ENCODE measurements at regions not wholly inside any gene's neighbourhood (a gene's known extent, or its start where the extent isn't known, plus 50 kb on each side); places are given as distances from the start of the nearest gene placed in this dataset.

DNA sequence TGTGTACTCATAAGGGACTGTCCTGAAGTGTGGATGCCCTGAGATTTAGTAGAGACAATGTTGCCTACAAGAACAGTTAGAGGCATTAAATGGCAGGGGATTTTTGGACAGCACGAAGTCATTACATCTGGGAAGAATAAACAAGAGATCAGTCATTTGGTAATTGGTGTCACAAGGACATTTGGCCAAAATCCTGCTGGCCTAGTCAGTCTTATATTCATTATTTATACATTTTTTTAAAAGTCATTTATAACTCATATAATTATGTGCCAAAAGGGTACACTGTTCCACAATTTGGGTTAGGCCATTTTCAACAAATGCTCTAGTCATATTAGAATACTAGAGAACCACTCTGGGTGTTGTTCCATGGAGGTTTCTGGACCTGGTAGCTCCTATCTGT, 104.7 kb downstream of the LRATD1 start:
- Mint-ChIP-seq H3K36me3 (ENCODE audit: low read depth) (no peaks in the 10 kb centered on the region), H3K4me1 (ENCODE audit: low read depth) (no peaks in the 10 kb centered on the region), H3K9me3 (peaks cover 6% of the 10 kb centered on the region), H3K27me3 (ENCODE audit: low read depth) (no peaks in the 10 kb centered on the region), H3K4me3 (no peak overlapping the region), H3K27ac (no peak overlapping the region)

DNA sequence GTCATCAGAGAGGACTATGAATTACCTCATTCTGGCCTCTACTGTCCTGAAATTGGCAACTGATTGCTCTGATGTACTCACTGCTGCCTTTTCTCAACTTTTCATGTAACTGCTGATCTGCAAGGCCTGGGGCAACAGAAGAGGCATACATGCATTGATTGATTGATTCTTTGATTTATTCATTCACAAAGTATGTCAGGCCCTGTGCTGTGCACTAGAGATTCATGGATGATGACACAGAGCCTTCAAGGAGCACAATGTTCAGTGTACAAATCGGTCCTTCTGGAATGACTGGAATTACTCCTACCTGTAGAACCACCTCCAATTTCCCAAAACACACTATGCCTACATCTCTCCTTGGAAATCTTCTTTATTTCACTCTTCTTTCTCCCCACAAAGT, 111.3 kb downstream of the LRATD1 start:
- Mint-ChIP-seq H3K36me3 (ENCODE audit: low read depth) (no peaks in the 10 kb centered on the region), H3K27ac (no peak overlapping the region), H3K4me1 (ENCODE audit: low read depth) (no peaks in the 10 kb centered on the region), H3K4me3 (no peak overlapping the region), H3K27me3 (ENCODE audit: low read depth) (no peaks in the 10 kb centered on the region), H3K9me3 (no peaks in the 10 kb centered on the region)

DNA sequence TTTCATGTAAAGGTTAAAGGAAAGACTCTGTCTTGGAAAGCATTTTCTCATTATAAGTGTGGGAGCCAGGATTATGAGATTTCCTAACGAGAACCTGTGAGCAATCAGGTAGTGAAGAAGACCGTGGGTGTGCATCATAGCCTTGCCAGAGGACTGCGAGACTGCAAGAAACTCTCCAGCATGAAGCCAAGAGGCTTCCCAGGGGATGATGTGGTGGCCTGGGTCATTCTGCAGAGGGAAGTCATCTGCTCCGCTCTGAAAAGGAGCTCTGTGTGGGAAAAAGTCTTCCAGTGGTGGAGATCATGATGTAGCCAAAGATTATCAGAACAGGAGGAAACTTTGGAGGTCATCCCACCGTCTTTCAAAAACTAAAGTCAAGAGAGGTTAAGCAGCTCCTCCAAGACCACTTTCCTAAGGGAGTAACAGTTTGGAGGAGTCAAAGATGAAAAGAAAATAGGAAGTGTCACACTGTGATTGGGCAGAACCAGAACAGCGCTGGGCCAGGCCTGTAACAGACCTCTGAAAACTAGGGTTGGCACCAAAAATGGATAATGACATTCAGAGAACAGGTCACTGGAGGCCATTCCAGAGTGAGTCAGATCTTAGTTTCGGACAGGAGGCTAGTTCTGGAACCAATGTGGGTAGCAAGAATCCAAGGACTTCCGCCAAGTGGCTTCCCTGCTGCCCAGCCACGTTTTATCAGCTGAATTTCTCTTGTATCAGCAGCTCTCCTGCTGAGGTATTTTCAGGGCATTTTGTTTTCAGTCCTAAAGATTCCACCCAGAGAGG, 113.0 kb downstream of the LRATD1 start:
- H3K4me1 Mint-ChIP-seq (ENCODE audit: low read depth) = no peaks in the 10 kb centered on the region
- no peak overlapping the region for H3K4me3 Mint-ChIP-seq
- no peaks in the 10 kb centered on the region for H3K36me3 Mint-ChIP-seq (ENCODE audit: low read depth)
- H3K27me3 Mint-ChIP-seq (ENCODE audit: low read depth) = no peaks in the 10 kb centered on the region
- H3K27ac Mint-ChIP-seq = no peak overlapping the region
- no peaks in the 10 kb centered on the region for H3K9me3 Mint-ChIP-seq

DNA sequence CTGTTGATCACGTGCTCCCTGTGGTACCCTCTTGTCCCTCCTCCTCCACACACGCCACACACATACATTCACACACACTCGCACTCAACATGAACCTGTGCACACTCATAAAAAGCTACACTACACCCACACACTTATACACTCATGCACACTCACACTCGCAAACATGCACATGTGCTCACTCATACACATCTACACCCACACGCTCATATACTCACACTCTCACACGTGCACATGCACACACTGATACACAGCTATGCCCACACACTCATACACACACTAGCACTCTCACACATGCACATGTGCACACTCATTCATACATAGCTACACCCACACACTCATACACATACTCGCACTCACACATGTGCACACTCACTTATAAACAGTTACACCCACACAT, 113.6 kb downstream of the LRATD1 start:
- Mint-ChIP-seq H3K4me1 (ENCODE audit: low read depth) (no peaks in the 10 kb centered on the region), H3K4me3 (no peak overlapping the region), H3K27ac (no peak overlapping the region), H3K27me3 (ENCODE audit: low read depth) (no peaks in the 10 kb centered on the region), H3K9me3 (no peaks in the 10 kb centered on the region), H3K36me3 (ENCODE audit: low read depth) (no peaks in the 10 kb centered on the region)

DNA sequence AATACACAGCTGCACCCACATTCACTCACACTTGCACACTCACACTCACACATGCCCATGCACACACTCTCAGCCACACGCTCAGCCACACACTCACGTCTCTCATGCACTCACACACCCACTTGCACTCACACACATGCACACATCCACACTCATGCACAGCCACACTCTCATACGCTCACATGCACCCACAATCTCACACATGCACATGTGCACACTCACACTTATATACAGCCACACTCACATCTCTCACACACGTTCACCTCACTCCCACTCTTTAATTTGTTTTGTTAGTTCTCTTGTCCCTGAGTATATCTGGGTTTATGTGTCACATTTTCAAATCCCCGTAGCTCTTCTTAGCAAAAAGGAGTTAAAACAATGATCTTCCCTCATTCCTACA, 114.9 kb downstream of the LRATD1 start:
- H3K27me3 Mint-ChIP-seq (ENCODE audit: low read depth) = no peaks in the 10 kb centered on the region
- no peak overlapping the region for H3K27ac Mint-ChIP-seq
- H3K4me1 Mint-ChIP-seq (ENCODE audit: low read depth) = no peaks in the 10 kb centered on the region
- no peaks in the 10 kb centered on the region for H3K36me3 Mint-ChIP-seq (ENCODE audit: low read depth)
- H3K4me3 Mint-ChIP-seq = no peak overlapping the region
- no peaks in the 10 kb centered on the region for H3K9me3 Mint-ChIP-seq

DNA sequence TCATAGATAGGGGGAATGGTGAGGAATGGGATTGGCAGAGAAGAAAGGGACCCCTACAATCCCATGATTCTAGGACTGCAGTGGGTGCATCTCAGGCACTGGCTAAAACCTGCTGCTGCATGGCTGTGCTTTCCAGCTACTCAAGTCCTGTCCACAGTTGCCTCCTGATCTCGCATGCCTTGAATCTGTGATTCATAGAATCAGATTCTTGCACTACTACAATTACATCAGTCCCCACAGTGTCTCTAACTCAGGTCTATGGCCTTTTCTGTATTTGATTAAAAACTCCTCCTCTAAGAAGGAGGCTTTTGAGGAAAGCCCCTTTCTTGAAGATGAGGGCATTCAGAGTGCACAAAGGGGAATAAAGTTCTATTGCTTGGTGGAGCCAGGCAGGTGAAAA, 117.4 kb downstream of the LRATD1 start:
- H3K27me3 Mint-ChIP-seq (ENCODE audit: low read depth) = no peaks in the 10 kb centered on the region
- H3K36me3 Mint-ChIP-seq (ENCODE audit: low read depth) = no peaks in the 10 kb centered on the region
- no peaks in the 10 kb centered on the region for H3K4me1 Mint-ChIP-seq (ENCODE audit: low read depth)
- H3K4me3 Mint-ChIP-seq = no peak overlapping the region
- H3K9me3 Mint-ChIP-seq = no peaks in the 10 kb centered on the region
- no peak overlapping the region for H3K27ac Mint-ChIP-seq

DNA sequence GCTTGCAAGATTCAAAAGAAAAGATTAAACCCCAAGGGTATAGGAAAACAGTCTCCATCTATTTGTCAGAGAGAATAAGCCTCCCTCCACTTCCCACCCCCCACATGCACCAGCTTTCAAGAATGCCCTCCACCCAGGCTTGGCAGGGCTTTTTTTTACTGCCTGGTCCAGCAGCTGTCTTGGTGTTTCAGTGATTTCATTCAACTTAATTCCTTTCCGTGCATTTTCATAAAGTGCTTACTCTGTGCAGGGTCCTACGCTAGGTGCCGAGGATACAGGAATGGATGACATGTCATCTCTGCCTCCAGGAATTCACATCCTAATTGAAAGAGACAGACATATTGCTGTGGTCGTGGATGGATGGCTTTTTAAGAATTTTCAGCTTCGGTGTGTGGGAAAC, 117.9 kb downstream of the LRATD1 start:
- H3K27me3 Mint-ChIP-seq (ENCODE audit: low read depth) = no peaks in the 10 kb centered on the region
- no peaks in the 10 kb centered on the region for H3K36me3 Mint-ChIP-seq (ENCODE audit: low read depth)
- H3K4me1 Mint-ChIP-seq (ENCODE audit: low read depth) = no peaks in the 10 kb centered on the region
- no peak overlapping the region for H3K27ac Mint-ChIP-seq
- no peak overlapping the region for H3K4me3 Mint-ChIP-seq
- no peaks in the 10 kb centered on the region for H3K9me3 Mint-ChIP-seq

DNA sequence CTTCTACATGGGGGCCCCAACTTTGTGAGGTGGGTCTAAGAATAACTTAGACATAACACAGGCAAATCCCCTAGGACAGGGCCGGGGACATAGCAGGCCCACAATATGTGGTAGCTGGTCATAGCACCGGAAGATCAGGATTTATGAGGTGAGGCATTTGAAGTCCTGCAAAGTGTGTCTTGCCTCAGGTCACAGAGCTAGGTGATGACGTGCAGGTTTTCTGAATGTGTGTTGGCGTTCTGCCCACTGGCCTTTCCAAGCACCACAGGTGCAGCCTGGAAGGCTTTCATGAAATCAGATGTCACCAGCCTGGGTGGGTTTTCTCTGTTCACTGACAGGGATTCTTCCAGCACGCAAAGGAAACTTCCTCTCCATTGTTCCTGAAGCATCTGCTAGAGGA, 119.1 kb downstream of the LRATD1 start:
- no peak overlapping the region for H3K4me3 Mint-ChIP-seq
- no peaks in the 10 kb centered on the region for H3K27me3 Mint-ChIP-seq (ENCODE audit: low read depth)
- H3K9me3 Mint-ChIP-seq = no peaks in the 10 kb centered on the region
- H3K27ac Mint-ChIP-seq = no peak overlapping the region
- no peaks in the 10 kb centered on the region for H3K4me1 Mint-ChIP-seq (ENCODE audit: low read depth)
- H3K36me3 Mint-ChIP-seq (ENCODE audit: low read depth) = no peaks in the 10 kb centered on the region

DNA sequence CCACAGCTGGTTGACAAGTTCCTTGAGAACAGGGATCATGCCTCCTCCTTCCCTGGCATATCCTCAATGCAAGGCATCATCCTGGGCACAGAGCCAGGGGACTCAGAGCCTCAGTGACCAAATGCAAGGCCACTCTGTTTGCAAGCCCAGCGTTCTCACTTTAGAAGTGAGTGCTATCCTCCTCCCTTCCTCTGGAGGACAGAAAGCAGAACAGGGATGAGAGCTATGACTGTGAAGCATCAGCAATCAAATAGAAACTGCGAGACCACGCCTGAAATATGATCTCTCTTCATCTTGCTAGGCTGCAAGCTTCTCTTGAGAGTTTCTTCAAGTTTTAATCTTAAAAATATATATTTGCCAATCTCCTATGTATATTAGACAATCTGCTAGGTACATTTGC, 119.8 kb downstream of the LRATD1 start:
- Mint-ChIP-seq H3K27ac (no peak overlapping the region), H3K4me3 (no peak overlapping the region), H3K36me3 (ENCODE audit: low read depth) (no peaks in the 10 kb centered on the region), H3K4me1 (ENCODE audit: low read depth) (no peaks in the 10 kb centered on the region), H3K27me3 (ENCODE audit: low read depth) (no peaks in the 10 kb centered on the region), H3K9me3 (no peaks in the 10 kb centered on the region)

DNA sequence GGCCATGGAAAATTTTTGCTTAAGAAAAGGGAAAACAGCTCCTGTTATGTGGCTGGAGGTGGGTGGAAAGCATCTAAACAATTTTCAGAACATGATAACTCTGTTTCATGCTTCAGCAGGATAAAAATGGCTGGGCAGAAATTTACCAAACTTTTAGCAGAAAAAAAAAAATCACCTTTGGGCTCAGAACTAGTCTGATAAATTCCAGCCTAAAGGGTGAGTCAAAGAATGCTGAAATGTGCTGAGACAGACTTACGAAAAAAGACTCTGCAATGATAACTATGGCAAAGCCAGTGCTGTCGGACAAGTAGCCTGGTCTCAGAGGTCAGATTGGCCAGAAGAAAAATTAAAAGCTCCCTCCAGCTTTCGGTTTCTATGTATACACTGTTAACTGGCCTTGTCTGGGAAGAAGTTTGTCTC, 123.6 kb downstream of the LRATD1 start:
- H3K4me3 Mint-ChIP-seq = no peak overlapping the region
- H3K4me1 Mint-ChIP-seq (ENCODE audit: low read depth) = no peaks in the 10 kb centered on the region
- H3K27me3 Mint-ChIP-seq (ENCODE audit: low read depth) = no peaks in the 10 kb centered on the region
- no peaks in the 10 kb centered on the region for H3K9me3 Mint-ChIP-seq
- no peak overlapping the region for H3K27ac Mint-ChIP-seq
- H3K36me3 Mint-ChIP-seq (ENCODE audit: low read depth) = no peaks in the 10 kb centered on the region

DNA sequence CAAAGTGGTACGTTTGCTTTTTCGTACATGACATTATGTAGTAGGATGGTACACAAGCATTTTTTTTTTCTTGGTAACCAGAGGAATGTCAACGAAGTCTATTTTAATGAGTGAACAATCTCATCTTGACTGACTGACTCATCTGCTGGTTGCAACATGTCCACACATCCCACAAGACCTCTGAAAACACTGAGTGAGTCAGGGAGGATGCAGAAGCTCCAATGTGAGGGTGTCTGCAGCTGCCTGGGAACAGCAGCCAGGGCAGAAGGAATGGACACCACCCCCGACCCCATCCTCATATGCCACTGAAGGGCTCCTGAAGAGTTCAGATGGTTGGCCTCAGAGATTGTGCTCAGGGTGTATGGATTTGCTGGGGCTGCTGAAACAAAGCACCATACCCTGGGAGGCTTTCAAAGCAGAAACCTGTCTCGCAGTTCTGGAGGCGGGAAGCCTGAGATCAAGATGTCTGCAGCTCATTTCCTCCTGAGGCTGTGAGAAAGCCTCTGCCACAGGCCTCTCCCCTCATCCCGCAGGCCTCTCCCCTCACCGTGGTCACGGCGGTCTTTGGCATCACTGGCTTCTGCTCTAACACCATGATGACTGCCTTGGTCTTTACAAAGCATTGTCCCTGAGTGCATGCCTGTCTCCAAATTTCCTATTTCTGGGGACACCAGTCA, 124.6 kb downstream of the LRATD1 start:
- Mint-ChIP-seq H3K9me3 (no peaks in the 10 kb centered on the region), H3K4me1 (ENCODE audit: low read depth) (no peaks in the 10 kb centered on the region)

DNA sequence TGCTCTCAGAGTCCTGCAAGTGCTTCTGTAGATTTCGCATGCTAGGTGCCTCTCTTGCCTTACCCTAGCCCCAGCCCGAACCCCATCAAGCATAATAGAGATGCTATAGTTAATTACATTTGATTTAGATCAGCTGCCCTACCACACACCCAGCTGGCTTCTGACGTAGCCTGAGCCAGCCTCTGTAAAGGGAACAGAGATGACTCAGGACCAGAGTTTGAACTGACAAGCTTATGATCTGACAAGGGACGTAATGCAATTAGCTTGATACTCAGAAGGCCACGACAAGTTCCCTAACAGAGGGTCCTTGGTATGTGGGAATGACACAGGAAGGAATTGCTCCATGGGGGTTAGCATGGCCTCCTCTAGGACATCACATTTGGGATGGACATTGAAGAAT, 126.6 kb downstream of the LRATD1 start:
- H3K4me3 Mint-ChIP-seq = no peak overlapping the region
- H3K27ac Mint-ChIP-seq = no peak overlapping the region
- no peaks in the 10 kb centered on the region for H3K4me1 Mint-ChIP-seq (ENCODE audit: low read depth)
- no peaks in the 10 kb centered on the region for H3K9me3 Mint-ChIP-seq
- no peaks in the 10 kb centered on the region for H3K36me3 Mint-ChIP-seq (ENCODE audit: low read depth)
- no peaks in the 10 kb centered on the region for H3K27me3 Mint-ChIP-seq (ENCODE audit: low read depth)

More for the DNA sequence above, 124.6 kb downstream of the LRATD1 start:
- no peaks in the 10 kb centered on the region for H3K27me3 Mint-ChIP-seq (ENCODE audit: low read depth)
- H3K4me3 Mint-ChIP-seq = no peak overlapping the region
- no peaks in the 10 kb centered on the region for H3K36me3 Mint-ChIP-seq (ENCODE audit: low read depth)
- H3K27ac Mint-ChIP-seq = no peak overlapping the region

DNA sequence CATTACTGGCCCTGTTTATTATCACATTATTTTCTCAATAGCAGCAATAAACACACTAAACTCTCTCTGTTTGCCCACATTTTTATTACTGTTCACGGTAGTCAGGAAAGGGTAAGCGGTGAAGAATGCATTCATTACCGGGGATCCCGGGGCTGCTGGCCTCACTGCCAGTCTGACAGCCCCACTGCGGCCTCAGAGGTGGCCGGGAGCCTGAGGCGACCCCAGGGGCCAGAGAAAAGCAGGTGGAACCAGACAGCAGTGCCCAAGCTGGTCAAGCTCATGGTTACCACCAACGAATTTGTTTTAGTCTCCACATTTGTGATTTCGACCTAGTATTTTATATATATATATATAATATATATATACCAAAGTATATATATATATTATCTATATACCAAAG, 127.7 kb downstream of the LRATD1 start:
- Mint-ChIP-seq H3K4me1 (ENCODE audit: low read depth) (no peaks in the 10 kb centered on the region), H3K36me3 (ENCODE audit: low read depth) (no peaks in the 10 kb centered on the region), H3K27me3 (ENCODE audit: low read depth) (no peaks in the 10 kb centered on the region), H3K4me3 (no peak overlapping the region), H3K9me3 (no peaks in the 10 kb centered on the region), H3K27ac (no peak overlapping the region)

DNA sequence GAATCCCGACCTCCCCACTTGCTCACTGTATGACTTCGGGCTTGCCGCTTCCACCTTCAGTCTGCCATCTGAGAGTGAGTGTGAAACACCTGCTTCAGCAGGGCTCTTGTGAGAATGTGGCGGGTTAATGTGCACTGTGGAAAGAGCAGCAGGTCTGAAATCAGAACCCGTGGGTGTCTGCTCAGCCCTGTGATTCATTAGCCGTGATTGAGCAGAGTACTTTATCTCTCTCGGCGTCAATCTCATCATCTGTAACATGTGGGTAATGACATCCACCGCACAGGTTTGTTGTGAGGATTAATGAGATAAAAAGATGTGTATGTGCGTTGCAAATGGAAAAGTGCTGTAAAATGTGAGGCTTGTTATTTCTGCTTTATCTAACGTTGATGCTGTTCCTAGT, 128.6 kb downstream of the LRATD1 start:
- no peaks in the 10 kb centered on the region for H3K27me3 Mint-ChIP-seq (ENCODE audit: low read depth)
- no peaks in the 10 kb centered on the region for H3K9me3 Mint-ChIP-seq
- H3K4me3 Mint-ChIP-seq = no peak overlapping the region
- H3K36me3 Mint-ChIP-seq (ENCODE audit: low read depth) = no peaks in the 10 kb centered on the region
- H3K27ac Mint-ChIP-seq = no peak overlapping the region
- H3K4me1 Mint-ChIP-seq (ENCODE audit: low read depth) = no peaks in the 10 kb centered on the region

DNA sequence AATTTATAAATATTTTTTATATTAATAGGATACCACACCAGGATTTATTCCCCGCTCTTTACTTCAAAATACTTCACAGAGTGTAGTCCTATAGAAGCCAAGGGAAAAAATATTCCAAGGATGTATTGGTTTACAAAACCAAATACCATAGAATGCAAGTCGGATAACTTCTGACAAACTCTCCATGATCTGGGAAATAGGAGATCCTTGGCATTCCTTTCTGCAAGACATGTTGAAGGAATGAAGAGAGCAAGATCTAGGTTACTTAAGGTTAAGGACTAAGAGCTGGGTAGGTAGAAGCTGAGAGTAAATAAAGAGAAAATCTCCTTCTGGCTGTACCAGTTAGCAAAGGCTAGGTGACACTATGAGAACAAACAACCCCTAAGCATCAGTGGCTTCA, 141.2 kb downstream of the LRATD1 start:
- Mint-ChIP-seq H3K9me3 (no peaks in the 10 kb centered on the region), H3K4me1 (ENCODE audit: low read depth) (no peaks in the 10 kb centered on the region), H3K27me3 (ENCODE audit: low read depth) (no peaks in the 10 kb centered on the region), H3K27ac (no peak overlapping the region), H3K4me3 (no peak overlapping the region), H3K36me3 (ENCODE audit: low read depth) (no peaks in the 10 kb centered on the region)

Data from T-helper 1 cell treated with Interleukin-12 subunit alpha and Interleukin-12 subunit beta and Interleukin-4 antibody, amounts not matched to agents 30 μg/mL and 1 μg/mL, for 36 hours (primary cell).